GM12864 (cell line): ENCODE measurements at regions not wholly inside any gene's neighbourhood (a gene's known extent, or its start where the extent isn't known, plus 50 kb on each side); places are given as distances from the start of the nearest gene placed in this dataset.

ENCODE experiments used
- DNase-seq: peaks from one replicate; pipeline ENCODE4 v3.0.0-alpha.2; 2011; ENCODE audit warnings: low read depth
- H3K4me3 ChIP-seq: 2 replicates; pipeline ENCODE4 v1.5.1; 2011; ENCODE audit warnings: mild to moderate bottlenecking, low read depth, low read length, control low read depth
- TF ChIP-seq, protein P1 (sequence below): IDR thresholded peaks from 2 replicates; pipeline ENCODE4 v1.5.1; 2011; ENCODE audit warnings: low read depth, mild to moderate bottlenecking, moderate library complexity, low read length, control low read depth, inconsistent platforms; ENCODE audit errors: missing control alignments

GRCh38 chr5:67702008-67702407, 505.4 kb upstream of the CD180 start:
- H3K4me3 ChIP-seq = no peak overlapping the region
- no peak for DNase-seq

GRCh38 chr5:67699560-67699959, 503.0 kb upstream of the CD180 start:
- H3K4me3 ChIP-seq = no peak overlapping the region
- no peak for DNase-seq
- TF ChIP-seq, protein P1, sequence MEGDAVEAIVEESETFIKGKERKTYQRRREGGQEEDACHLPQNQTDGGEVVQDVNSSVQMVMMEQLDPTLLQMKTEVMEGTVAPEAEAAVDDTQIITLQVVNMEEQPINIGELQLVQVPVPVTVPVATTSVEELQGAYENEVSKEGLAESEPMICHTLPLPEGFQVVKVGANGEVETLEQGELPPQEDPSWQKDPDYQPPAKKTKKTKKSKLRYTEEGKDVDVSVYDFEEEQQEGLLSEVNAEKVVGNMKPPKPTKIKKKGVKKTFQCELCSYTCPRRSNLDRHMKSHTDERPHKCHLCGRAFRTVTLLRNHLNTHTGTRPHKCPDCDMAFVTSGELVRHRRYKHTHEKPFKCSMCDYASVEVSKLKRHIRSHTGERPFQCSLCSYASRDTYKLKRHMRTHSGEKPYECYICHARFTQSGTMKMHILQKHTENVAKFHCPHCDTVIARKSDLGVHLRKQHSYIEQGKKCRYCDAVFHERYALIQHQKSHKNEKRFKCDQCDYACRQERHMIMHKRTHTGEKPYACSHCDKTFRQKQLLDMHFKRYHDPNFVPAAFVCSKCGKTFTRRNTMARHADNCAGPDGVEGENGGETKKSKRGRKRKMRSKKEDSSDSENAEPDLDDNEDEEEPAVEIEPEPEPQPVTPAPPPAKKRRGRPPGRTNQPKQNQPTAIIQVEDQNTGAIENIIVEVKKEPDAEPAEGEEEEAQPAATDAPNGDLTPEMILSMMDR = no peak

More at GRCh38 chr5:67702008-67702407, 505.4 kb upstream of the CD180 start:
- TF ChIP-seq, protein P1 = no peak

DNA sequence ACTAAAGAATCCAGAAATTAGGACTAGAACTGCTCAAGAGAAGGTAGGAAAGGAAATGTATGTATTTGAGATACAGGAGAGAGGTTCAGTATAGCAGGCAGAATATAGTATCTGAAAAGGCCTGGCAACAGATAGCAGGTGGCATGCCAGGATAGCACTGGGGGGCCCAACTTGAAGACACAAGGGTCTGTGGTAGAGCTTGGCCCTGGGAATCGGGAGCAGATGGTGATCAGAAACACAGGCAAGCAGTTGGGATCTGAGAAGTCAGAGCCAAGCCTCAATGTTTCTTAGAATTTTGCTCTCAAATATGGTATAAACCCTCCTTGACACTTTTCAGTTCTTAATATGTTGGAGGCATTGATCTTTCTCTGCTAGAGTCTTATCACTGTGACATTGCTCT, 499.8 kb upstream of the CD180 start:
- DNase-seq = no peak
- TF ChIP-seq, protein P1 = no peak
- no peak overlapping the region for H3K4me3 ChIP-seq

DNA sequence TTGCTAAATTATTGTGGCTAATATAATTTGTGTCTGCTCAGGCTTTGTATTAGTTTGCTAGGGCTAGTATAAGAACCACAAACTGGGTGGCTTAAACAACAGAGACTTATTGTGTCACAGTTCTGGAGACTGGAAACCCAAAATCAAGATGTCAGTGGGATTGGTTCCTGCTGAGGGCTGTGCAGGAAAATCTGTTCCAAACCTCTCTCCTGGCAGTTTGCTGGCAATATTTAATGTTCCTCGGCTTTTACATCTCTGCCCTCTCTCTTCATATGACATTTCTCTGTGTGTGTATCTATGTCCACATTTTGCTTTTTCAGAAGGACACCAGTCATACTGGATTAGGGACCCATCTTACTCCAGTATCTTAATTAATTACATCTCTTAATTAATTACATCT, 498.8 kb upstream of the CD180 start:
- DNase-seq = no peak
- TF ChIP-seq, protein P1 = no peak
- H3K4me3 ChIP-seq = no peak overlapping the region

DNA sequence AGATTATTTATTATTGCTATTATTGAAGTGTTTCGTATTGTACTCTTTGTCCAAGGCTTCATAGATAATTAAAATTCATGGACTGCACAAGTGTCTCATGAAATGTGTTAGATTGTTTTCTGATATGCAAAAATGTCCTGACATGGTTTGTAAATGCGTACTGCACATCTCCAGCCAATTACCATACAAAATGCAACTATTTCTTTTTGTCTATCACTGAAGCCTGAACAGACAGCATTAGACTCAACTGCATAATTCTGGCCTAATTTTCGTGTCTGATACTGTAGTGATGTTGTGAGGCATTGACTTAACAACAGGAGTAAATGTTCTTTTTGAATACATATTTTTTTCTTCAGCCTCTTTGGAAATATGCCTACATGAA, 498.2 kb upstream of the CD180 start:
- no peak overlapping the region for H3K4me3 ChIP-seq
- no peak for DNase-seq
- TF ChIP-seq, protein P1 = no peak

DNA sequence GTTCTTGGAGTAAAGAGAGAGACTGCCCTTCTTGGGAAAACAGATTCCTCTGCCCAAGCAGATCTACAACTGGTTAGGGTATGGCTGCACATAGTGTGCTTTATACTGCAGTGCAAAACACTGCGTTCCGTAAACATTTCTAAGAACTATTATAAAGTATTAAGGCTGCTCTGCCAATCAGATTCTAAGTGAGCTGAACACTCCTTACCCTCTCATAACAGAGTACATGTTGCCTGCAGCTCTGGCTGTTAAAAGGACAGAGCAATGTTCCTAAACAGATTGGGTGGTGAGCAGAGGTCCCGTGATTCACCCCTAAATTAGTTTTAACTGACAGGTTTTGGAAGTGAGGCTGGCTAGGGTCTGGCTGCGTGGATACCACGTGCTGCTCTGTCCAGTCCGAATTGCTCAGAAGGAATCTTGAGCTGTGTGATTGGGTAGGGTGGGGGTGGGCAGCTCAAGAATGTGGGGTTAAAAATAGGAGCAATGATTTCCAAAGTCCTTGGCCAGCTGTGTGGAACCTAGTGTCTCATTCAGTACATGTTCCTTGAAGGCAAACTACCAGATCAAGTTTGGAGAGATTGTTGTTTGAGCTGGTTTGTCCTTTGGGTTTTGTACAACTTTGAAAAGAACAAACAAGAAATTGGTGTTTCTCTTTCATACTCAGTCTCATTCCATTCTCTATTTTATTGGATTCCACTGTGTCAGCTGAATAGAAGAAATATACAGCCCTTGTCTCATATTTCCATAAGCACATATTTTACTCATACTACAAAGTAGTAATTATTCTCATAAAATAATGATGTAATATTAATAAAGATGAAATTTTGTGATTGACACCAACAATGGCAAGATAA, 497.6 kb upstream of the CD180 start:
- no peak for DNase-seq
- H3K4me3 ChIP-seq = no peak overlapping the region
- TF ChIP-seq, protein P1 = no peak

DNA sequence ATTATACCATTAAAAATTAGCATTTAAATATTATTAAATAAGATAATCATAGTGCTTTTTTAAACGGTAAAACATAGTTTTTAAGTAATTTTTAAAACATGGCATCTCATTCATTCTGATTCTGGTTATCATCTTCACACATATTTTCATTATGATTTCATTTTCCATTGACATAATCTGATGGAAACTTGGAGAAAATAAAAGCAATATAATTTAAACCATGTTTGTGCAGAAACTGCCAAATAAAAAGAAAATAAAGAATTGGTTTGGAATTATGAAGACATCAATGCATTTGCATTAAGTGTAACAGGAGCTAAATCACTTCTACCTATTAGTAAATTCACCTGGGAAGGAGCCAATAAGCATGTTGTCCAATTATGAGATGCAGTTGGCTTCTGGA, 490.1 kb upstream of the CD180 start:
- TF ChIP-seq, protein P1 = no peak
- H3K4me3 ChIP-seq = no peak overlapping the region
- no peak for DNase-seq
